ENCODE measurements at regions not wholly inside any gene's neighbourhood (a gene's known extent, or its start where the extent isn't known, plus 50 kb on each side); places are given as distances from the start of the nearest gene placed in this dataset.

- no peak for DNase-seq (ENCODE audit: low read depth)
- no peak overlapping the region for H3K4me3 ChIP-seq (ENCODE audit: control insufficient read depth, low read depth, low read length)
- no peak for TF ChIP-seq CTCF (IDR thresholded peaks at IDR 0.05; ENCODE audit: control insufficient read depth, insufficient read depth, low read depth, low read length, missing control alignments)
Measured at GRCh38 chr18:30578707-30579106, 463.8 kb downstream of the DSC3 start.

- no peak for DNase-seq (ENCODE audit: low read depth)
- TF ChIP-seq CTCF (IDR thresholded peaks at IDR 0.05; ENCODE audit: control insufficient read depth, insufficient read depth, low read depth, low read length, missing control alignments): no peak
- no peak overlapping the region for H3K4me3 ChIP-seq (ENCODE audit: control insufficient read depth, low read depth, low read length)
Measured at GRCh38 chr18:30572214-30572613, 470.3 kb downstream of the DSC3 start.

- no peak overlapping the region for H3K4me3 ChIP-seq (ENCODE audit: control insufficient read depth, low read depth, low read length)
- no peak for TF ChIP-seq CTCF (IDR thresholded peaks at IDR 0.05; ENCODE audit: control insufficient read depth, insufficient read depth, low read depth, low read length, missing control alignments)
- no peak for DNase-seq (ENCODE audit: low read depth)
Measured at GRCh38 chr18:30568333-30568732, 474.2 kb downstream of the DSC3 start.

- no peak for TF ChIP-seq CTCF (IDR thresholded peaks at IDR 0.05; ENCODE audit: control insufficient read depth, insufficient read depth, low read depth, low read length, missing control alignments)
- H3K4me3 ChIP-seq (ENCODE audit: control insufficient read depth, low read depth, low read length): no peak overlapping the region
- no peak for DNase-seq (ENCODE audit: low read depth)
Measured at GRCh38 chr18:30566877-30567276, 475.7 kb downstream of the DSC3 start.

GRCh38 chr18:30562231-30562630, 480.3 kb downstream of the DSC3 start:
- no peak for DNase-seq (ENCODE audit: low read depth)
- H3K4me3 ChIP-seq (ENCODE audit: control insufficient read depth, low read depth, low read length): no peak overlapping the region
- TF ChIP-seq CTCF (IDR thresholded peaks at IDR 0.05; ENCODE audit: control insufficient read depth, insufficient read depth, low read depth, low read length, missing control alignments): no peak

- no peak for TF ChIP-seq CTCF (IDR thresholded peaks at IDR 0.05; ENCODE audit: control insufficient read depth, insufficient read depth, low read depth, low read length, missing control alignments)
- DNase-seq (ENCODE audit: low read depth): no peak
- no peak overlapping the region for H3K4me3 ChIP-seq (ENCODE audit: control insufficient read depth, low read depth, low read length)
Measured at GRCh38 chr18:30556112-30556511, 486.4 kb downstream of the DSC3 start.

GRCh38 chr18:30545393-30545792, 497.1 kb downstream of the DSC3 start:
- DNase-seq (ENCODE audit: low read depth): no peak
- TF ChIP-seq CTCF (IDR thresholded peaks at IDR 0.05; ENCODE audit: control insufficient read depth, insufficient read depth, low read depth, low read length, missing control alignments): no peak
- no peak overlapping the region for H3K4me3 ChIP-seq (ENCODE audit: control insufficient read depth, low read depth, low read length)
